ENCODE measurements at regions not wholly inside any gene's neighbourhood (a gene's known extent, or its start where the extent isn't known, plus 50 kb on each side); places are given as distances from the start of the nearest gene placed in this dataset.

GRCh38 chr6:170174771-170175643, 115.9 kb downstream of the DLL1 start:
- Histone ChIP-seq H3K9ac (replicated peaks in 1 of 4; ENCODE audit: extremely low read depth in 1 of 4, low read depth in 3 of 4, low read length in 3 of 4) (no peak overlapping the region), H2AK5ac (ENCODE audit: low read depth, low read length) (no peak overlapping the region), H2BK5ac (ENCODE audit: low read depth, low read length) (no peak overlapping the region), H3K36me3 (ENCODE audit: control insufficient read depth in 2 of 4, insufficient read depth in 4 of 4, low read length in 3 of 4) (peaks cover 0 to 3% (median 0%) of the 10 kb centered on the region in 4 experiments; a peak in 1 of 8 replicates), H3K27ac (ENCODE audit: low read depth, low read length) (no peak overlapping the region), H3K79me2 (ENCODE audit: control insufficient read depth in 1 of 2, insufficient read depth in 2 of 2, low read length in 2 of 2) (no peaks in the 10 kb centered on the region), H3K4me3 (ENCODE audit: extremely low read depth in 1 of 4, insufficient read depth in 2 of 4, low read depth in 3 of 4, low read length in 4 of 4) (no peak overlapping the region), H4K8ac (ENCODE audit: extremely low read depth, insufficient read depth, low read length) (no peak overlapping the region), H3K27me3 (replicated peaks in 1 of 4; ENCODE audit: control insufficient read depth in 3 of 4, extremely low read depth in 1 of 4, insufficient read depth in 3 of 4, low read length in 3 of 4) (no peaks in the 10 kb centered on the region; a peak in 1 of 7 replicates), H3K23ac (ENCODE audit: insufficient read length) (no peak overlapping the region), H2BK12ac (ENCODE audit: low read depth, low read length) (no peak overlapping the region), H3K56ac (replicated peaks; ENCODE audit: insufficient read length, low read depth, low read length) (no peak overlapping the region), H3K4me1 (replicated peaks in 1 of 4; ENCODE audit: control insufficient read depth in 3 of 4, insufficient read depth in 4 of 4, low read length in 3 of 4) (no peaks in the 10 kb centered on the region; a peak in 1 of 7 replicates), H4K91ac (replicated peaks; ENCODE audit: insufficient read length, low read length) (no peak overlapping the region), H2BK15ac (ENCODE audit: low read length) (no peak overlapping the region), H2AFZ (ENCODE audit: low read length) (no peak overlapping the region), H3K18ac (ENCODE audit: extremely low read depth, low read length) (no peak overlapping the region), H4K5ac (ENCODE audit: insufficient read length, low read depth, low read length) (no peak overlapping the region), H3K14ac (ENCODE audit: insufficient read length) (no peak overlapping the region), H3K79me1 (ENCODE audit: low read depth, low read length) (no peaks in the 10 kb centered on the region), H3K23me2 (ENCODE audit: low read depth, low read length) (no peaks in the 10 kb centered on the region), H3K4me2 (ENCODE audit: insufficient read depth in 1 of 2, low read depth in 2 of 2, low read length in 2 of 2) (no peak overlapping the region), H4K20me1 (replicated peaks in 1 of 2; ENCODE audit: control insufficient read depth in 1 of 2, insufficient read depth in 2 of 2, low read length in 2 of 2) (no peaks in the 10 kb centered on the region), H2BK20ac (ENCODE audit: low read length) (no peak overlapping the region), H3K9me3 (ENCODE audit: insufficient read depth in 2 of 2, low read depth in 1 of 2, low read length in 1 of 2) (peaks cover 3 to 21% of the 10 kb centered on the region in 2 experiments; a peak in 3 of 4 replicates), H3K4ac (replicated peaks; ENCODE audit: insufficient read length, low read depth, low read length) (no peak overlapping the region), H2BK120ac (replicated peaks; ENCODE audit: low read depth, low read length) (no peak overlapping the region)
- TF ChIP-seq ZNF274 (IDR thresholded peaks at IDR 0.05; ENCODE audit: borderline replicate concordance, extremely low read depth, low read length) (no peak), ATF3 (IDR thresholded peaks at IDR 0.05; ENCODE audit: insufficient read depth, low read depth, low read length) (no peak)
- FAIRE-seq = no peak
- DNase-seq (ENCODE audit: low read depth in 1 of 2, low spot score in 2 of 2) = peak in 1 of 2 experiments; percentile 30
- WGBS, 2 experiments (ENCODE audit: extremely low coverage in 1 of 2, insufficient coverage in 1 of 2, insufficient read length in 1 of 2, insufficient replicate concordance in 2 of 2, low coverage in 1 of 2, low lambda C conversion rate in 2 of 2, missing lambda C conversion rate in 1 of 2) = 88% methylated on average over 31 of the region's 37 CpGs; no CpG with 5 or more reads in 1 of the 2 experiments
- ChIA-PET CTCF (ENCODE audit: partially characterized antibody) (interaction anchor here (1.0 kb wide), 1 partner anchor 29 kb away, joined by 4 read pairs; no protein-coding TSS in a partner anchor), POLR2A (ENCODE audit: partially characterized antibody) (no interaction called here)

All from H1 (cell line).